ENCODE measurements at regions not wholly inside any gene's neighbourhood (a gene's known extent, or its start where the extent isn't known, plus 50 kb on each side); places are given as distances from the start of the nearest gene placed in this dataset.

GRCh38 chr14:86373886-86374285 is 843.9 kb downstream of the FLRT2 start:
- no peak for TF ChIP-seq CTCF (IDR thresholded peaks at IDR 0.05; ENCODE audit: control insufficient read depth, extremely low read depth, insufficient read depth)
- H3K4me3 ChIP-seq (ENCODE audit: low read depth, low read length), result no peak overlapping the region
- no peak for DNase-seq (ENCODE audit: low read depth)

- TF ChIP-seq CTCF (IDR thresholded peaks at IDR 0.05; ENCODE audit: control insufficient read depth, extremely low read depth, insufficient read depth), result no peak
- no peak for DNase-seq (ENCODE audit: low read depth)
- H3K4me3 ChIP-seq (ENCODE audit: low read depth, low read length), result no peak overlapping the region
These were observed 842.5 kb downstream of the FLRT2 start for GRCh38 chr14:86372402-86372801.

- DNase-seq (ENCODE audit: low read depth), result no peak
- no peak overlapping the region for H3K4me3 ChIP-seq (ENCODE audit: low read depth, low read length)
- TF ChIP-seq CTCF (IDR thresholded peaks at IDR 0.05; ENCODE audit: control insufficient read depth, extremely low read depth, insufficient read depth), result no peak
These were observed 834.7 kb downstream of the FLRT2 start for GRCh38 chr14:86364634-86365033.

- H3K4me3 ChIP-seq (ENCODE audit: low read depth, low read length), result no peak overlapping the region
- no peak for TF ChIP-seq CTCF (IDR thresholded peaks at IDR 0.05; ENCODE audit: control insufficient read depth, extremely low read depth, insufficient read depth)
- DNase-seq (ENCODE audit: low read depth), result no peak
These were observed 833.6 kb downstream of the FLRT2 start for GRCh38 chr14:86363576-86363975.

- DNase-seq (ENCODE audit: low read depth), result no peak
- no peak overlapping the region for H3K4me3 ChIP-seq (ENCODE audit: low read depth, low read length)
- no peak for TF ChIP-seq CTCF (IDR thresholded peaks at IDR 0.05; ENCODE audit: control insufficient read depth, extremely low read depth, insufficient read depth)
These were observed 833.1 kb downstream of the FLRT2 start for GRCh38 chr14:86363047-86363446.

- no peak overlapping the region for H3K4me3 ChIP-seq (ENCODE audit: low read depth, low read length)
- no peak for DNase-seq (ENCODE audit: low read depth)
- no peak for TF ChIP-seq CTCF (IDR thresholded peaks at IDR 0.05; ENCODE audit: control insufficient read depth, extremely low read depth, insufficient read depth)
These were observed 827.9 kb downstream of the FLRT2 start for GRCh38 chr14:86357876-86358275.

- no peak overlapping the region for H3K4me3 ChIP-seq (ENCODE audit: low read depth, low read length)
- DNase-seq (ENCODE audit: low read depth), result no peak
- no peak for TF ChIP-seq CTCF (IDR thresholded peaks at IDR 0.05; ENCODE audit: control insufficient read depth, extremely low read depth, insufficient read depth)
These were observed 827.2 kb downstream of the FLRT2 start for GRCh38 chr14:86357119-86357518.
